Right lobe of liver (tissue), 4 donors: ENCODE measurements at regions not wholly inside any gene's neighbourhood (a gene's known extent, or its start where the extent isn't known, plus 50 kb on each side); places are given as distances from the start of the nearest gene placed in this dataset.

Experiments
- POLR2A ChIP-seq: fragments of 450-650 bp; IDR thresholded peaks from one replicate; pipeline ENCODE4 v1.6.1; 2017; ENCODE audit warnings: antibody characterized with exemption, mild to moderate bottlenecking
- TF ChIP-seq, protein P1 (sequence below), 4 donors: fragments of 200-600 bp in 3 of 4; fragments of 450-650 bp in 1 of 4; IDR thresholded peaks; one replicate each; pipeline versions ENCODE4 v1.5.1 to v1.8.0; 2016 to 2022; ENCODE audit warnings: antibody characterized with exemption in 4 of 4, mild to moderate bottlenecking in 2 of 4
- donor health status: DM: no; HTN: no; CAD: no.
- donor health status: DM: no; HTN: no; CAD: no.
- donor health status: DM: no; HTN: yes; CAD: no.

DNA sequence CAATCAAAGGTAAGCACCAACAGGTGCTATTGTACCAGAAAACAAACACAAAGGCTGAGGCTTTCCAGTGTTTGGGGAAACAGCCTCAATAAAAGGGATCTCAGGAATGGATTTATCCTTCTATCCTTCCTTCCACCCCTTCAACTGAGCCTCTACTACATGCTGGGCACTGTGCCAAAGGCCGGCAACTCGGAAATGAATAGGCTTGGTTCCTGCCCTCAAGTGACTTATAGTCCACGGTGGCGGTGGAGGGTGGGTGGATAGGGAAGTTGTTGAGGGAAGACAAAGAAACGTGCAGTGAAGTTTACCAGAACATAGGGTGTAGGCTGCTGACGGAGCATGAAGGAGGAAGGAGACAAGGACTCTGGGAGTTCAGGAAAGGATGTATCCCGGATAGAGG is 73.4 kb upstream of the TAB2 start:
- TF ChIP-seq, protein P1, sequence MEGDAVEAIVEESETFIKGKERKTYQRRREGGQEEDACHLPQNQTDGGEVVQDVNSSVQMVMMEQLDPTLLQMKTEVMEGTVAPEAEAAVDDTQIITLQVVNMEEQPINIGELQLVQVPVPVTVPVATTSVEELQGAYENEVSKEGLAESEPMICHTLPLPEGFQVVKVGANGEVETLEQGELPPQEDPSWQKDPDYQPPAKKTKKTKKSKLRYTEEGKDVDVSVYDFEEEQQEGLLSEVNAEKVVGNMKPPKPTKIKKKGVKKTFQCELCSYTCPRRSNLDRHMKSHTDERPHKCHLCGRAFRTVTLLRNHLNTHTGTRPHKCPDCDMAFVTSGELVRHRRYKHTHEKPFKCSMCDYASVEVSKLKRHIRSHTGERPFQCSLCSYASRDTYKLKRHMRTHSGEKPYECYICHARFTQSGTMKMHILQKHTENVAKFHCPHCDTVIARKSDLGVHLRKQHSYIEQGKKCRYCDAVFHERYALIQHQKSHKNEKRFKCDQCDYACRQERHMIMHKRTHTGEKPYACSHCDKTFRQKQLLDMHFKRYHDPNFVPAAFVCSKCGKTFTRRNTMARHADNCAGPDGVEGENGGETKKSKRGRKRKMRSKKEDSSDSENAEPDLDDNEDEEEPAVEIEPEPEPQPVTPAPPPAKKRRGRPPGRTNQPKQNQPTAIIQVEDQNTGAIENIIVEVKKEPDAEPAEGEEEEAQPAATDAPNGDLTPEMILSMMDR (IDR thresholded peaks at IDR 0.05), result no peak
- no peak for TF ChIP-seq POLR2A
